GM12892 (cell line): ENCODE measurements at regions not wholly inside any gene's neighbourhood (a gene's known extent, or its start where the extent isn't known, plus 50 kb on each side); places are given as distances from the start of the nearest gene placed in this dataset.

Experiments
- DNase-seq: peaks from one replicate; pipeline ENCODE4 v3.0.0; 2011; ENCODE audit not compliant: insufficient read length
- FAIRE-seq: peaks from 2 replicates; lab custom pipeline; 2011; peaks lifted over from hg19 to GRCh38; lab: Jason Lieb, UNC
- POLR2A ChIP-seq: IDR thresholded peaks from 2 replicates; pipeline ENCODE4 v1.6.1; 2011; ENCODE audit warnings: low read depth, low read length, control low read depth
- POLR2AphosphoS5 ChIP-seq: IDR thresholded peaks from 2 replicates; pipeline ENCODE4 v1.6.1; 2011; ENCODE audit warnings: low read depth, low read length, control low read depth
- TAF1 ChIP-seq: IDR thresholded peaks from 2 replicates; pipeline ENCODE4 v1.6.1; 2011; ENCODE audit warnings: low read depth, mild to moderate bottlenecking, control low read depth, low read length, borderline replicate concordance

DNA sequence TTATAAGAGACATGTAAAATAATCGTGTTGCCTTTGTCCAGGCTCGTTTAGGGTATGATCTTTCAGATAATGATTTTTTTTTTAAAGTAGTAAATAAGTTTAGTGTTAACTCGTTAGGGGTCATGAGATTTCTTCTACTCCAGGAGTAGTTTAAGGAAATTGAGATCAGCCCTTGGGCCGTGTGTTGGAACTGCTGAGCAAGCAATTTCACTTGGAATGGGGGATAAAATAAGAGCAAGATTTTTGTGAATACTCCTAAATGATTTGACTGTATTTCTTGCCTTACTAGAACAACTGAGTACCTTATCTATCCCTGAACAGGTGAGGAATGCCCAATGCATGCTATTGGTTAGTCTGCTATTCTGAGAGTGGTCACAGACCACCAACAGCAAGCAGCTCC lies 102.2 kb upstream of the SERPINE2 start:
- FAIRE-seq (no peak), DNase-seq (no peak)
- no peak for TF ChIP-seq POLR2A
- TF ChIP-seq POLR2AphosphoS5 = no peak
- no peak for TF ChIP-seq TAF1

DNA sequence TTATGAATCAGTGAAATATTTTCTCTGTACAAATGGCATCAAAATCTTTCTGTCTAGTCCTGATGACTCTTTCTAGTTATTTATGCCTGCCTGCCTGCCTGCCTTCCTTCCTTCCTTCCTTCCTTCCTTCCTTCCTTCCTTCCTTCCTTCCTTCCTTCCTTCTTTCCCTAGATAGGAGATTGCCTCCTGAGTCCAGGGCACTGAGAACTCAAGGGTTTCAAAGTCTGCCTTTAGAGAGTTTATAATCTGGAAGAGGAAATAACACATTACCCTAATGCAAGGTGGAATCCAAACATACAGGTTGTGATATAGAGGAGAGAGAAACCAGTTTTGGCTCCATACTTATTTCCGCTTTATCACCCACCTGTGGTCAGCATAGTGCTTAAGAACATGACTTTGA lies 98.1 kb upstream of the SERPINE2 start:
- FAIRE-seq = no peak
- TF ChIP-seq POLR2AphosphoS5 = no peak
- no peak for TF ChIP-seq POLR2A
- no peak for DNase-seq

- FAIRE-seq = no peak
- TF ChIP-seq TAF1 = no peak
- no peak for DNase-seq
Measured at GRCh38 chr2:224136396-224136795, 97.3 kb upstream of the SERPINE2 start.

GRCh38 chr2:224135881-224136280 lies 96.8 kb upstream of the SERPINE2 start:
- TF ChIP-seq POLR2AphosphoS5 (no peak), TAF1 (no peak), POLR2A (no peak)

GRCh38 chr2:224134003-224134734 lies 95.1 kb upstream of the SERPINE2 start:
- FAIRE-seq (no peak), DNase-seq (no peak)
- TF ChIP-seq POLR2AphosphoS5 (no peak), TAF1 (no peak), POLR2A (no peak)

More at GRCh38 chr2:224135881-224136280, 96.8 kb upstream of the SERPINE2 start:
- FAIRE-seq (no peak), DNase-seq (no peak)

GRCh38 chr2:224133387-224133786 lies 94.3 kb upstream of the SERPINE2 start:
- FAIRE-seq (no peak), DNase-seq (no peak)
- TF ChIP-seq TAF1 (no peak), POLR2A (no peak), POLR2AphosphoS5 (no peak)

- FAIRE-seq = no peak
- no peak for DNase-seq
- no peak for TF ChIP-seq POLR2A
- no peak for TF ChIP-seq TAF1
- no peak for TF ChIP-seq POLR2AphosphoS5
Measured at GRCh38 chr2:224127871-224128501, 88.9 kb upstream of the SERPINE2 start.

DNA sequence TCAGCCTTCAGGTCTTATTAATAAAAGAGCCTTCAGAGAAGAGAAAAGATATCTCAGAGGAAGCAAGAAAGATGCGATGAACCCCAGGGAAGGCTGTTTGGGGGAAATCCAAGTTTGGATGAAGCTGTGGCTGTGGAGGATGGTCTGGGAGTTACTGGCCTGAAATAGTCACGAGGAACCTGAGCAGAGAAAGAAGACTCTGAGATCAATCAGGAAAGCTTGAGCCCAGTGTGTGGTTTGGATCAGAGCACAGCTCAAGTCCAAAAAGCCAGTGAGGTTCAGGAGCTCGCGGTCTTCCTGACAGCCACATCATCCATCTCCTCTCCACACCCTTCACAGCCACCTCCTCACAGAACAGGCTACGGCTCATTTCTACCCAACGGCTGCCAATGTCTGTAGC lies 87.4 kb upstream of the SERPINE2 start:
- TF ChIP-seq POLR2A = no peak
- TF ChIP-seq POLR2AphosphoS5 = no peak
- TF ChIP-seq TAF1 = no peak
- FAIRE-seq (no peak), DNase-seq (no peak)

DNA sequence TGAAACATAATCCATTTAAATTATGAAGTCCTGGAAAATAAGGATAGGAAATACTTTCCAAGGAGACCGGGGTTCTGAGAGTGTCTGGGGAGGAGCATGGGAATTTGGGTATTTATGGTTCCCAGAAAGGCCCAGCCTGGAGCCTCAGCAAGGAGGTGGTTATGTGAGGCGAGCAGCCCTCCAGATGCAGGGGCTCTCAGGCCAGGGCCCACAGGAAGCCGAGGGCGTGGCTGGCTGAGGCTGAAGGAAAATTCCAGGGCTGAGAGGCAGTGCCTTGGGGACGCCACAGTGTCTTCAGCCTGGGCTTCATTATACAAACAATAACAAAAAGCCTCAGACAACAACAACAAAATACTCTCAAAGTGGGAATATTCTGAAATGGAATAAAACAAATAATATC lies 86.9 kb upstream of the SERPINE2 start:
- TF ChIP-seq TAF1 = no peak
- no peak for TF ChIP-seq POLR2A
- TF ChIP-seq POLR2AphosphoS5 = no peak
- FAIRE-seq = no peak
- DNase-seq = no peak

- TF ChIP-seq TAF1 (no peak), POLR2AphosphoS5 (no peak), POLR2A (no peak)
- DNase-seq = no peak
- no peak for FAIRE-seq
Measured at GRCh38 chr2:224122542-224122941, 83.5 kb upstream of the SERPINE2 start.

GRCh38 chr2:224121406-224122067 lies 82.5 kb upstream of the SERPINE2 start:
- DNase-seq (no peak), FAIRE-seq (no peak)
- TF ChIP-seq POLR2AphosphoS5 (no peak), TAF1 (no peak), POLR2A (no peak)
